GM12864 (cell line): ENCODE measurements at regions not wholly inside any gene's neighbourhood (a gene's known extent, or its start where the extent isn't known, plus 50 kb on each side); places are given as distances from the start of the nearest gene placed in this dataset.

Experiments used
- DNase-seq: peaks from one replicate; pipeline ENCODE4 v3.0.0-alpha.2; 2011; ENCODE audit warnings: low read depth
- H3K4me3 ChIP-seq: 2 replicates; pipeline ENCODE4 v1.5.1; 2011; ENCODE audit warnings: mild to moderate bottlenecking, low read depth, low read length, control low read depth
- CTCF ChIP-seq: IDR thresholded peaks from 2 replicates; pipeline ENCODE4 v1.5.1; 2011; ENCODE audit warnings: low read depth, mild to moderate bottlenecking, moderate library complexity, low read length, control low read depth, inconsistent platforms; ENCODE audit errors: missing control alignments

DNA sequence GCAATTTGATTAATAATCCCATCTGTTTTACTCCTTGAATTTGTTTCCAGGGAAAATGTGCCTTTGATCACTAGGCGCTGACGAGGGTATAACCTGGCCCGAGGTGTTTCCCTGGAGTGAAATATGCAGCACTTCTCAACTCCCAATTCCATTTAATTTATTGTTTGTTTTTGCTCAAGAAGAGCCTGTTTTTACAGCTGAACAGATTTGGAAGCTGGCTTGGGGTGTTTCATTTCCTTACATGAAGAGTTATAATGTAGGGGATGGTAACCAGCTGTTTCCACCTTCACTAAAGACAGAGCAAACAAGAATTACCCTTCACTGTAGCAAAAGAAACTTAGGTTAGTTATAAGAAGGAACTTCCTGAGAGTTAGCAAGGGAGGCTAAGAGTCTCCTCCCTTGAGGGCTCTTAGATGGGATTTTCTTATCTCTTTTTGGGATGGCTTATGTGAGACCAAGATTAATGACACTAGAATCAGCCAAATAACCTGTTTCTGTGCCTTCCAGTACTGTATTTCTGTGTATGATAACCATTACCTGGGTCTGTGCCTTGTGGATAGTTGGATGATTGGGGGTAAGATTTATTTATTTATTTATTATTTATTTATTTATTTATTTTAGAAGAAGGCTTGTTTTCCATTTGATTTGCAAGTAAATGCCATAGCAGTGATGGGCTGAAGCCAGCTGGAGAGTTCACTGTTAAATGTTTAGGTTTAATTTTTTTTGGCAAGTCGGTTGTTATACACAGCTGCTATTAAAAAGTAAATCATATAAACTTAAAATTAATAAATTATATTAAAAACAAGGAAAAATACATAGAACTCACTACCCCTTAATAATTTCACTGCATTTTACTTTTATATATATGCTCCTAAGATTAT is 162.2 kb upstream of the BMP2 start:
- no peak for TF ChIP-seq CTCF
- DNase-seq = no peak
- no peak overlapping the region for H3K4me3 ChIP-seq

GRCh38 chr20:6604179-6604578 is 163.3 kb upstream of the BMP2 start:
- no peak for TF ChIP-seq CTCF
- no peak overlapping the region for H3K4me3 ChIP-seq
- no peak for DNase-seq

- no peak overlapping the region for H3K4me3 ChIP-seq
- DNase-seq = no peak
- TF ChIP-seq CTCF = no peak
Observed at GRCh38 chr20:6599876-6600735, 167.4 kb upstream of the BMP2 start.

GRCh38 chr20:6595704-6596103 is 171.8 kb upstream of the BMP2 start:
- no peak for TF ChIP-seq CTCF
- no peak for DNase-seq
- H3K4me3 ChIP-seq = no peak overlapping the region

- no peak overlapping the region for H3K4me3 ChIP-seq
- no peak for TF ChIP-seq CTCF
- DNase-seq = no peak
Observed at GRCh38 chr20:6590891-6591637, 176.4 kb upstream of the BMP2 start.

- no peak for TF ChIP-seq CTCF
- H3K4me3 ChIP-seq = no peak overlapping the region
- no peak for DNase-seq
Observed at GRCh38 chr20:6588296-6588695, 179.2 kb upstream of the BMP2 start.
